Spleen (tissue), 3 donors: ENCODE measurements at regions not wholly inside any gene's neighbourhood (a gene's known extent, or its start where the extent isn't known, plus 50 kb on each side); places are given as distances from the start of the nearest gene placed in this dataset.

Experiments
- POLR2A ChIP-seq, 3 donors: fragments of 450-650 bp; IDR thresholded peaks; one replicate each; pipeline ENCODE4 v1.5.1; 2017; ENCODE audit warnings: antibody characterized with exemption in 3 of 3, mild to moderate bottlenecking in 1 of 3
- POLR2AphosphoS5 ChIP-seq, 3 donors: sonication (generic); formaldehyde crosslinking; IDR thresholded peaks; one replicate each; pipeline ENCODE4 v1.5.1; 2017; ENCODE audit warnings: antibody characterized with exemption in 3 of 3

DNA sequence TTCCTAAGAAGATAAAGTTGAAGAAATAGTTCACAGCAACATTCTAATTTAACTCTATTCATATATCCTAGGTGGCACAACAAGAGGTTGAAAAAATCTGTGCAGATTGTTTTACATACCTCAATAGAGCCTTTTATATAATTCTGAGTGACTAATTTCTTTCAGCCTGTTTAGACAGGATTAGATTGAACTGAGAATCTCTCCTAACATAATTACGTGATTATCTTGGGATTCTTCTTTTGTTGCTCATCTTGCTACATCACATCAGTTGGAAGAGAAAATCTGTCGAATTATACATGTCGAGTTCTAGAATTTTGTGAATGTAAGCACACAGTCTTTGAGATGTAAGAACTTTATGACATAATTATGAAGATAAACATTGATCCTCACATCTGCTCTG is 1873.7 kb upstream of the IGFBP7 start:
- TF ChIP-seq POLR2AphosphoS5 (IDR thresholded peaks at IDR 0.05), result no peak
- TF ChIP-seq POLR2A (IDR thresholded peaks at IDR 0.05), result no peak
